Stimulated activated CD4-positive, alpha-beta T cell treated with anti-CD3 and anti-CD28 coated beads, Interleukin-2, amount 100 ng/mL, for 24 hours (primary cell): ENCODE measurements at regions not wholly inside any gene's neighbourhood (a gene's known extent, or its start where the extent isn't known, plus 50 kb on each side); places are given as distances from the start of the nearest gene placed in this dataset.

Experiments used
- DNase-seq, 2 donors: peaks; one replicate each; pipeline ENCODE4 v3.0.0-alpha.2; 2020

GRCh38 chr1:93740601-93741031, 59.0 kb upstream of the BCAR3 start:
- no peak for DNase-seq

GRCh38 chr1:93740157-93740556, 58.5 kb upstream of the BCAR3 start:
- DNase-seq, result no peak

GRCh38 chr1:93739472-93739871, 57.8 kb upstream of the BCAR3 start:
- no peak for DNase-seq

GRCh38 chr1:93738926-93739325, 57.3 kb upstream of the BCAR3 start:
- no peak for DNase-seq

- no peak for DNase-seq
Measured at GRCh38 chr1:93738075-93738622, 56.5 kb upstream of the BCAR3 start.

GRCh38 chr1:93735722-93736121, 54.1 kb upstream of the BCAR3 start:
- DNase-seq, result no peak

- DNase-seq, result no peak
Measured at GRCh38 chr1:93734999-93735398, 53.4 kb upstream of the BCAR3 start.

GRCh38 chr1:93733340-93733739, 51.7 kb upstream of the BCAR3 start:
- DNase-seq, result no peak

- DNase-seq, result no peak
Measured at GRCh38 chr1:93732514-93732913, 50.9 kb upstream of the BCAR3 start.
